Limb (tissue), 2 donors: ENCODE measurements at regions not wholly inside any gene's neighbourhood (a gene's known extent, or its start where the extent isn't known, plus 50 kb on each side); places are given as distances from the start of the nearest gene placed in this dataset.

Source experiments
- DNase-seq, 2 donors: peaks; one replicate each; pipeline ENCODE4 v3.0.0-alpha.2; 2016; ENCODE audit errors: extremely low spot score in 2 of 2

DNA sequence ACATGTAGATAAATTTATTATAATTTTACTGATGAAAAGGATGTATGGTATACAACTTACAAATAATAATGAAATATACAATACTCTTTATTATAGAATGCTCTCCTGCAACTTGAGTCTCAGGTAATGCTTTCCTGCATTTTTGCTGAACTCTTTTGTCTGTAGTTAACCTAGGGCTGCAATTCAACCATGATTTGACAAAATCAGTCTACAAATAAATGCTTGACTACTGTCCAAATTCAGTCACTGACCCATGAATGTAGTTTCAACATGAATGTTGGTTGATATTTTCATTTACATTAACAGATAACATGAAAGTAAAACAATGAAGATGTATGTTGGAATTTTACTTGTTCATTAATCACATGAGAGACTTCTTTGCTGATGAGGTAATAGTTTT, 320.9 kb downstream of the ZSWIM6 start:
- no peak for DNase-seq

DNA sequence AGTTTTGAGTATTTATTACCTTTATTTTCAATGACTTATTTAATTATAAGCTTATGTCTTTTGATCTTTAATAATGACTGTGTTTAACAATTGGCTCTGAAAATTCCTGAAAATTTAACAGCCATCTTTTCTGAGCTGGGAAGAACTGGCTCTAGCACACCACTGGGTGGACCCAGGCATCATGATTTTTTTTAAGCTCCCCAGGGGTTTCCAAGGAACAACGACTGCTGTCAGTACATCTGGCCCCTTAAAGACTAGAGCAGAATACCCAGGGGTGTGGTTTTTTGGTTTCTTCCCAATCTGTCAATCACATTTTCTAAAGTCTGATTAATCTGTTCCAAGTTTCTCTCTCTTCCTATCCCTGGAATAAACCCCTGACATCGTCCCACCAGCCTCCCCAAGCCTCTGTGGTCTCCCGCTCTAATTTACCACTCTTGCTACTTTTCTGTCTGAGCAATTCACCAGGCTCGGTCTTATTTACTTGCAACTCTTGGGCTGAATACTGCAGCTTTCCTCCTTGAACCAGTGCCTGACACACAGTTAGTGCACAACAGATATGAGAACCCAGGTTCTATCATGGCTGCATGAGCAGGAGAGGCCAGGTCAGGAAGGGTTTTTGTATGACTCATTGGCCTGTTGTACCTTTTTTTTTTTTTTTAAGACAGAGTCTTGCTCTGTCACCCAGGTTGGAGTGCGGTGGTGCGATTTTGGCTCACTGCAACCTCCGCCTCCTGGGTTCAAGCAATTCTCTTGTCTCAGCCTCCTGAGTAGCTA, 321.9 kb downstream of the ZSWIM6 start:
- DNase-seq = no peak

DNA sequence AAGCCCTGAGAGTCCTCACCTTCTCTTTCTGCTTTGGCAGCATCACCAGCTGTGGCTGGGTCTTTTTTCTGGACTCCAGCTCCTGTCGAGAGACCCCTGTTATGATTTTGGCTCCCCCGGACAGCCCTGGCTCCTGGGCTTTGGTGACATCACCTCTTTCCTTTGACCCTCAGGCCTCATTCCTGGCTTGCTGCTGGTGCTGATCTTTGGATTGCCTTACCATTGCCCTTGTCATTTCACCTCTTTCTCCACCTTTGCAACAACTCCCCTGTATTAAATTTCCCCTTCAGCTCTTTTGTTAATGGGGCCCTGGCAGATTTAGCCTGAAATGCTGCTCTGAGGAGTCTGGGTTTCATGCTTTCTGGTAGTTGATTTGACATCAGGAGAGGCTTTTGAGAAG, 322.8 kb downstream of the ZSWIM6 start:
- no peak for DNase-seq

DNA sequence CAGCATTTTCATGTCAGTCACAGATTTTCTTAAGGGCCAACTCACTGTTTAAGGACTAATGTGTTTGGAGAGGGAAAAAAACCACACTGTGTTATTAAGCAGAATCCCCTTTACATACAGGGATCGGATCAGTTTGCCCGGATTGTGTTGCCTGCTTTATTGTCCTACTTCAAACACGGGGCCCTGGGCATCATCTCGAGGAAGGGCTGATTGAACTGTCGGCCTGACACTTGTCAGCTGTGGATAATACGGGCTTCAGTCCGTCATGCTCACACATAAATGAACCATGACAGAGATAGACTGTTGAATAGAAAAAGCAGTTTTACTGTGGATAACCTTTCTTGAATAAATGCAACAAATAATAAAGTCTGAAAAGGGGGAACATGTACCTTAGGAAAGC, 325.0 kb downstream of the ZSWIM6 start:
- DNase-seq = no peak

DNA sequence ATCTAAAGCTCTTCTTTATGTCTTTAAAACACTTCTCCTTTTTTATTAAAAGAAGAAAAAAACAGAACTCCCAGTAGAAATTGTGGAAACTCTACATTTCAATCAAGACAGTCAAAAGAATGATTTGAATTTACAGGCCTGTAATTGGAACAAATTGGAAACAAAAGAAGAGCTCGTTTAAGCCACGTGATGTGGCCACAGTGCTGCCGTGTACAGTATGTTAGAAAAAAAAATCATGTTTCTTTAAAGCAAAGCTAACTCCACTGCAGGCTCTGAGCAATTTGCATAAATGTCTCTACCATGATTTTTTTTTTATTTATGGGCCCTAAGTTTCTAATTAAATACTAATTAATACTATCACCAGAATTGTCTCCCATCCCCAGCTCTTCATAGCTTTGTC, 325.6 kb downstream of the ZSWIM6 start:
- DNase-seq = no peak

DNA sequence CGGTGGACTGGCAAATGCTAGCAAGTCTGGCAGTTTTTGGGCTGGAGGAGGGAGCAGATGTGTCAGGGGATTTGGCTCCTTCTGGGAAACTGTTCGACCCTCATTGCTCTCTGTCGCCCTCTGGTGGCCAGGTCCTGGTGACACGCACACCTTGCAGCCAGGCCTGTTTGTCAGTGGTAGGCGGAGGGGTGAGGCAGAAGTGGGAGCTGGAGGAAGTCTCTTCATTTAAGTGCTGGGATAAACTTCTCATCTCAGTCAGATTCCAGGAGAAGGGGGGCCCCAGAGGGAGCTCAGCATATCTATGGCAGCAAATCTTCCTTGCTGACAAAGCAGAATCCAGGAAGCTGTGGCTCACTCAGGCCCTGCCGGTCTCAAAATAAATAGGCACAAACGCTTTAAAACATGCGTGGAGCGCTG, 326.5 kb downstream of the ZSWIM6 start:
- DNase-seq = peak; percentile 31 to 84

DNA sequence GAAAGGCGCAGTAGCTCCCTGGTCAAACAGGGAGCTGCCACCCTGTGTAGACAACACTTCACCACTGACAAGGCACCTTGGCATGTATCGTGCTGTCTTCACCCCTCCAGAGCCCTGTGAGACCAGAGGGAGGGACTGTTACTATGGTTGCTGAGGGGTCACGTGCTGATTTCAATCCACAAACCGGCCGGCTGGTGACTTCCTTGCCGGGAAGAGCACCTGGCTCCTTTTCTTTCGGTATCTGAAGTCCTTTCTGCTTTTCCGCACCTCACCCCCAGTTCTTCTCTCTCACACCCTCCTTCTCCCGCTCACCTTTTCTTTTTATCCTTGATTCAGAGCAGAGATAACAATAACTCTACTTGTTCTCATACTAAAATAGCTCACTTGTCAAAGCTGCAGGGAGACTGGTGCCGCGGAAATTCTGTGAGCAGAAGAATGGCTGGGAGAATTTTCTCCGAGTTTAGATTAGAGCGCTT, 327.2 kb downstream of the ZSWIM6 start:
- no peak for DNase-seq

DNA sequence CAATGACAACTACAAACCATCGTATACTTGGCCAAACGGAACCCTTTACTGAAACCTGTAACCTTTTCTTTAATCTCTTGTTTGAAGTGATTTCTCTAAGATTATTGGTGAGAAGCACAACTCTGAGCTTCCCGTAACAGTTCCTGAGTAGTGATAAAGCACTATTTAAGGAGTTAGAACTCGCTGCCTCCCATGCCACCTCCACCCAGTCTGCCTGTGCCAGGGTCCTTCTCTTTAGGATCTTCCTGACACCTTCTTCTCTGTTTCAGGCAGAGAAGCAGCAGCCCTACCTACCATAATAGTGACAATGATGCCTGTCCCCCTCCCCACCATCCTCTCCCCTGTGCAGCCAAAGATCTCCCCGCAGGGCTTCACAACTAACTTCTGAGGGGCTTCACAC, 330.6 kb downstream of the ZSWIM6 start:
- DNase-seq = no peak

DNA sequence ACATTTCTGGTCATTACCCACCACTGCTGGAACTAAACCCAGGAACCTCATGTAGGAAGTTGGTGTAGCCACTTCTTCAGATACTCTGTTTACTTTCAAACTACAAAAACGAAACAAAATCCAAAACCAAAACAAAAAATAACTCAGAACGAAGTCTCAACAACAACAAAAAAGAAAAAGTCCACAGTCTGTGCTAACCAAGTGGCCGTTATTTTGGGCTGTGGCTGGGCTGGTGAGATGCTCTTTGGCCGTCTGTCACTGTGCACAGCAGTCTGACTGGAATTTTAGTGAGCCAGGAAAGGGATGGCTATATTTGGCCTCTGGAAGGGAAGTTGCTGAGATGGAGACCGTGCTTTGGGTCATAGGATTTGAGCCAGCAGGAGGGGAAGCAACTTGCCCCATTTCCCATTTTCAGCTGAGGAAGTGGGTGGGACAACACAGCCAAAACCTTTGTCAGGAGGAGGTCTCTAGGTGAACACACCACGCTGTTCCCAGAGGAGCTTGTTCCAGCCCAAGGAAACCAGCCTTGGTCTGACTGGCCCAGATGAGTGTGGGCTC, 334.1 kb downstream of the ZSWIM6 start:
- no peak for DNase-seq

DNA sequence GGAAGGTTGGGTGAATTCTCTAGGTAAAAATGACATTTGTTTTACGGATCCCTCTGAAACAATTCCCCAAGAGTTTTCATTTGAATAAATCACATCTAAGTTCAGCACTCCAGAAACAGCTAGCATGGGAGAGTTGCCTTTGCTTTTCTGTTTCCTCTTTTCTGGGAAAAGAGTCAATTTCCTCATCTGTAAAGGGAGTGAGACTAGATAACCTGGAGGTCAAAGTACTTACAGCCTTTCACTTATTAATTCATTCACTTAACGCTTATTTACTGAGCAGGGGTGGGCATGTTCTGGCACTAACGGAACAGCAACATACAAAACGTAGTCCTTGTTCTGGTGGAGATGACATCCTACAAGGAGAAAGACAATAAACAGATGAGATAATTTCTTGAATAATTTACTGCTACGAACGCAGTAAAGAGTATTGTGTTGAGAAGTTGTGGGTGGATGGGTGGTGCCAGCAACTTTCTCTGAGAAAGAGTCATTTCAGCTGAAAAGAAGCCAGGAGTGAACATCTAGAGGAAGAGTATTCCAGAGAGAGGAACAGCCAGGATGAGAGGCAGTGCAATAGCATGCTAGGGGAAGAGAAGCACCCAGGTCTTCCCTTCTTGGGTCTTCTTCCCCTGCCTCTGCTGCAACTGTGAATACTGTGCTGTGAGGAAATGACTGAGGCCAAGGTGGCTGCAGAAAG, 335.6 kb downstream of the ZSWIM6 start:
- no peak for DNase-seq

DNA sequence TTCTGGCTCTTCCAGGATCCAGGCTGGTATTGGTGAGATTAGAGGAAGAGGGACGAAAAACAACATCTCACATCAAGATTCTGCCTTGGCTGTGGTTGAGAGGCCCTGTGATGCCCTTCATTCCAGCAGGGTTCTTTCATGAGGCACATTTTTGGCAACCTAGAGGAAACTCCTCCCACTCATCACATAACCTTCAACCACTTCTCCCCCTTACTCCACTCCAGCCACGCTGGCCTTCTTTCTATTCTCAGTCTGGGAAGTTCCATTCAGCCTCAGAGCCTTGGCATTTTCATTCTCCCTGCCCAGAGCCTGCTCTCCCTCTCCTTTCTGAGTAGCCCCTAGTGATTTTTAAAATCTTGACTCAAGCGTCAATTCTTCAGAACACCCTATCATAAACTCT, 337.5 kb downstream of the ZSWIM6 start:
- no peak for DNase-seq

DNA sequence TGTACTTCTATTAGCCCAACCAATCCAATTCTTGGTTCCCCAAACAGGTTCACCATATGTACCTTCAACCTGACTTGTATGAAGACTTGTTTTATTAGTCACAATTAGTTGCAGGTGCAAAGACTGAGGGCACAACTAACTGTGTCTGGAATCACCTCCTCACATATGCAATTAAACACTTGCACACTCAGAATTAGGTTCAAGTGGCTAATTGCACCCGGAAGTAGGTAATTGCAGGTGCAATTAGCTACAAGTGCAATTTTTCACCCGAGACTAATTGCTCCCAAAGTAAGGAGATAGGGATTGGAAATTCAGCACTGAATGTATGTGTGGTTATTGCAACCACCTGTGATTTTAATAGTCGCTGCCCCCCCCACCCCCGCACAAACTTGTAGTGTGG, 338.9 kb downstream of the ZSWIM6 start:
- no peak for DNase-seq

DNA sequence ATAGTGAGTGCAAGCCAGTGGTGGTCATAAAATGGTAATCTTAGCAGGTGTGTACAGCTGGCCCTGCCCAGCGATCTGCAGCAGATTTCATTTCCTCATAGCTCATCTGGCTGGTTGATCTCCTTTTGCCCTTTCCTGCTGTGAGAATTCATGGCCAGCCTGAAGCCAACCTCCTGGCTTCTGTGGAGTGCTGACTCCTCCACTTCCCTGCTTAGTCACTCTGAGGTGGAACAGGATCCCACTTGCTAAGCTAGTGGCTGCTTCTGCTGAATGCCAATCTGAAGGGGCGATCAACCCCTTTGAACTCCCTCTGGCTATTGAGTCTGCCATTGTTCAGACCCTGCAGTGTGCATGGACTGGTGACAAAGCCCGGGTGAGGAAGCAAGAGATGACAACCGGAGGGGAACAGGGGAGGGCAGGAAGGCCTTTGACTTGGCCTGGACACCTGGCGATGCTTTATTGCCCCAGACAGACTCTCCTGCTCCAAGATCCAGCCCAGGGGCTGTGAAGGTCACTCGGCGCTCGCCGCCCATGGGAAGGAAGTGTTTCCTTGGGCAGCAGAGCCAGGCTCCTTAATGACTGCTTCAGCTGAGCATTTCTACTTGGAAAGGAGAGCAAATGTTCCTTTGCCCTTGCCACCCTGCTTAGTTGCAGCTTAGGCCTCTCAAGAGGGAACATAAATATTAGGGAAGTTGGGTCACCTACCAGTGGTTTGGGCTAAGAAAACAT, 341.1 kb downstream of the ZSWIM6 start:
- DNase-seq = no peak

DNA sequence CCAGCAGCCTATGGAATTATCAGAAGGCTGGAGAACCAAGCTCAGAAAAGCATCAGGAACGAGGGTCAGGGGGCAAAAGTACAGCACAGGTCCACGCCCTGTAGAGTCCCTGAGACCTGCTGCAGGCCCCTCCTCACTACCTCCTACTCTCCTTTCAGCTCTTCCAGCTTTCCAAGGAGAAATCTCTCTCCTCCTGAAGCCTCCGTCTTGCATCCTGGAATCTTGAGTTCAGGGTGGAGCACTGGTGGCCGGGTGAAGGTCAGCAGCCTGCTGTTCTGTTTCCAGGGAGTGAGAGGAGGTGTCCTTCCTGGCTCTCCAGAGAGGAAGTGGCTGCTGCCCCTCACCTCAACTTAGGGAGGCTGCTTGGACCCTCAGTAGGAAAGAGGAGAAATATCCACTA, 342.3 kb downstream of the ZSWIM6 start:
- DNase-seq = no peak

DNA sequence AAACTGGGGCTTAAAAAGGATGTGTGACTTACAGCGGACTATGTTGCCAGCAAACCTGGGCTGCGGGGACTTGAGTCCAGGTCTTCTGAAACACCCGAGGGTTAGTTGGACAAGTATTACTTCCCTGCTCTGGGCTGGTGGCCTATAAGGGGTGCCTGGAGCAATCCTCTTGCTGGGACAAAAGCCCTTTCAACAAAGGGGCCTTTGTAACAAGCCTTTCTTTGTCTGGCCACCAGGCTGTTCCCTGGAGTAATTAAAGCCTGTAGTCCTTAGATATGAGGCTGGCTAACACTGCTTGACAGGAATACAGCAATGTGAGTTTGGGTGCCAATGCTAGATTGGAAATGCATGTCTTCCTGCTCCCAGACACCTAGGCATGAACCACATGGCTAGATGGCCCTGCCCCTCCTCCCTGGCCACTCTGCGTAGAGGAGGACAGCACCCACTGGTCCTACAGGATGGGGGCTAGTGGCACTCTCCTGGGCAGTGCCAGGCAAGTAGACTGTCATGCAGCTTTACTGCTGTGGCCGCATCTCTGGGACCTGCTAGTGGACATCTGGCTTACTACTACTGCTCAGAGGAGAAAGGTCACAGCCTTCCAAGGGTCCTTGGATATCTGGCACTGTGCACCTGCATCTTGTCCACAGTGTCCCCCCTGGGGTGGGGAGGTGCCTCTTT, 343.1 kb downstream of the ZSWIM6 start:
- DNase-seq = no peak

DNA sequence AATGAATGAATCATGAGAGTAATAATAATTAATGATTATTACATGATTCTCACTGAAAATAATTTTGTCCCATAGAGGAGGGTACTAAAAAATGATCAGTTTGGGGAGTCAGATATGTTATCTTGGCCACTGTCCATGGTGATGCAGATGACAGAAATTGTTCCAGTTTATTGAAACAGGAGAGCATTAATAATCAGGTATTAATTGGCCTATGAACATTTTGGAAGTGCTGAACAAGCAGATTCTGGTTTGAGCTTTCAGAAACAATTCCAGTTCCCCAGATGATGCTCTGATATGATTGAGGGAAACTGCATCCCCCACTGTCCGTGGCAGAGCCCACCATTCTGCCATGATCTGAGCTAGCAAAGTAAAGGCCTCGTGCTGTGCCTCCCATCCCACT, 345.2 kb downstream of the ZSWIM6 start:
- DNase-seq = no peak

DNA sequence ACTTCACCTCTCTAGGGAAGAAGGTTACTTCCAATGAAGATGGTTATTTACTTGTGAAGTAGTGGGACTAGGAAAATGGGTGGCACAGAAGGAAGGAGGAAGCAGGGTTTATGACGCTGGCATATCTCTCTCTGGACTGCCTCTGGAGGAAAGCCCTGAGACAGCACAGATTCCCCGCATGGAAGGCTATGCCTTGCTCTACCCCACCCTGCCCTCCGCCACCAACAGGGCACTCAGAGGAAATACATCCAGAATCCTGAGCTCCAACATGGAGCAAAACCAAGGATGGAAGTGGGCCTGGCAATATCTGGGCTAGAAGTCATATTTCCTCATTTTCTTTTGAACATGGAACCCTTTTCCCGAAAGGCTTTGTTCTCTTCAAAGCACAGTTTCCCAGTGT, 346.9 kb downstream of the ZSWIM6 start:
- DNase-seq = no peak

DNA sequence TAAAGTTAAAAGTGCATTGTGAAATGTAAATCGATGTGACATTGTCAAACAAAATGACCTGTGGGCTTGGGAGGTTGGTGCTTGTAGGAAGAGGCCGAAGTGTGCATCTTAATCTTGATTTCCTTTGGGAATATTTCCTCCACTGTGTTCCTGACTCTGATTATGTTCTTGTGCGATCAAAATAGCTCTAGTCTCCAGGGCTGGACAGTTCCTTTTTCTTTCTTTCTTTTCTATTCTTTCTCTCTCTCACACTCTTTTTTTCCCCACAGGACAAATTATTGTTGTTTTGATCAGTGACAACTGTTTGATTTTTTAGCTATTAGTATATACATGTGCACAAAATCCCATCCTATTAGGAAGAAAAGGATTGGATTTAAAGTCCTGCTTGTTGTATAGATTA, 347.5 kb downstream of the ZSWIM6 start:
- DNase-seq = no peak

DNA sequence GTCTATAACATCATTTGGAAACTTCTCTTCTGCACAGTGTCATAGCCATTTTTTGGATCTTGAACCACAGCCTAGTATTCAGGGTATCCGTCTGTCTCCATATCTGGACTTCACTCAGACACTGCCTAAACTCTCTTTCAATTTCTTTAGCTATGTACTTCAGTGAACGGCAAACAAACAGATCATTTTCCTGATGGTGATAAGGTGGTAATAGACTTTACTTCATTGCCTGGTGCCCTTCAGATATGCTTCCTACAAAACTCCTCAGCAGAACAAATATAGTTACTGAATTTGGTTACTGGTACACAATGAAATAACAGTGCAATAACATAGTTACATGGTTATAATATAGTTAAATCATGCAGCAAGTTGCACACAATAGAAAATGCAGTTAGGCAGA, 348.2 kb downstream of the ZSWIM6 start:
- no peak for DNase-seq

DNA sequence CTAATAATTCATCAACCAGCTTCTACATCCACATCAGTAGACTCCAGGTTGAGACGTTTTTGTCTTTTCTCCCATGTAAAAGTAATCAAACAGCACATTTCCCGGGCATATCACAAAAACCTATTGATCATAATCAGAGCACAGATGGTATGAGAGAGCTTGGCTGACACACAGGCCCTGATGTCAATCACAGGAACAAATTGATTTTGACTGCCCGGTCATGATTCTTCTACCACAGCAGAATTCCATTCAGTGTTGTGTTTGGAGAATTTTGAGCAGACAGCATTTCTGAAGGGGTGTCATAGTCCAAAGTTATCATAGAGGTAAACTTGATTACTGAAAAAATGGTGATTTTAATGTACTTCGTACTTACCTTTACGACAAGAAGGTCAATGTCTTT, 351.1 kb downstream of the ZSWIM6 start:
- DNase-seq = no peak

DNA sequence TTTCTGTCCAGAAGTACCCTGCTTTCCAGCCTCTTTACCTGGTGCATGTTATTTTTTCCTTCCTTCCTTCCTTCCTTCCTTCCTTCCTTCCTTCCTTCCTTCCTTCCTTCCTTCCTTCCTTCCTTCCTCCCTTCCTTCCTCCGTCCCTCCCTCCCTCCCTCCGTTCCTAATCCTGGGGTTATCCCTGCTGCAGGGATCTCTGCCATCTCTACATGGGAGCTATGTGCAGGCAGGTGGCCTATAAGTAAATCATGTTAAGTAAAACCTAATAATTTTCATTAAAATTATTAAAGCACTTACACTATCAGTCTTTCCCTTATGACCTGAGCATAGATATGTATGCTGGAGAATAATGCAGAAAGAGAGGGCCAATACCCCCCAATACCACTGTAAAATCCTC, 351.9 kb downstream of the ZSWIM6 start:
- DNase-seq = no peak
